ENCODE measurements at regions not wholly inside any gene's neighbourhood (a gene's known extent, or its start where the extent isn't known, plus 50 kb on each side); places are given as distances from the start of the nearest gene placed in this dataset.

GRCh38 chr2:125427721-125428315 lies 1228.1 kb upstream of the GYPC start:
- no peak for TF ChIP-seq POLR2A (IDR thresholded peaks at IDR 0.05)
- TF ChIP-seq, protein P1, sequence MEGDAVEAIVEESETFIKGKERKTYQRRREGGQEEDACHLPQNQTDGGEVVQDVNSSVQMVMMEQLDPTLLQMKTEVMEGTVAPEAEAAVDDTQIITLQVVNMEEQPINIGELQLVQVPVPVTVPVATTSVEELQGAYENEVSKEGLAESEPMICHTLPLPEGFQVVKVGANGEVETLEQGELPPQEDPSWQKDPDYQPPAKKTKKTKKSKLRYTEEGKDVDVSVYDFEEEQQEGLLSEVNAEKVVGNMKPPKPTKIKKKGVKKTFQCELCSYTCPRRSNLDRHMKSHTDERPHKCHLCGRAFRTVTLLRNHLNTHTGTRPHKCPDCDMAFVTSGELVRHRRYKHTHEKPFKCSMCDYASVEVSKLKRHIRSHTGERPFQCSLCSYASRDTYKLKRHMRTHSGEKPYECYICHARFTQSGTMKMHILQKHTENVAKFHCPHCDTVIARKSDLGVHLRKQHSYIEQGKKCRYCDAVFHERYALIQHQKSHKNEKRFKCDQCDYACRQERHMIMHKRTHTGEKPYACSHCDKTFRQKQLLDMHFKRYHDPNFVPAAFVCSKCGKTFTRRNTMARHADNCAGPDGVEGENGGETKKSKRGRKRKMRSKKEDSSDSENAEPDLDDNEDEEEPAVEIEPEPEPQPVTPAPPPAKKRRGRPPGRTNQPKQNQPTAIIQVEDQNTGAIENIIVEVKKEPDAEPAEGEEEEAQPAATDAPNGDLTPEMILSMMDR (IDR thresholded peaks at IDR 0.05), result no peak

Measured in lower leg skin (tissue), 3 donors.